ENCODE measurements at regions not wholly inside any gene's neighbourhood (a gene's known extent, or its start where the extent isn't known, plus 50 kb on each side); places are given as distances from the start of the nearest gene placed in this dataset.
A peak's percentile ranks its signal among the peaks of the same experiment; 100 is the strongest.
"Not testable (repeated sequence)": the region's sequence is repeated elsewhere in the genome, so short reads cannot be mapped to it uniquely, and the experiment has no call there.

DNA sequence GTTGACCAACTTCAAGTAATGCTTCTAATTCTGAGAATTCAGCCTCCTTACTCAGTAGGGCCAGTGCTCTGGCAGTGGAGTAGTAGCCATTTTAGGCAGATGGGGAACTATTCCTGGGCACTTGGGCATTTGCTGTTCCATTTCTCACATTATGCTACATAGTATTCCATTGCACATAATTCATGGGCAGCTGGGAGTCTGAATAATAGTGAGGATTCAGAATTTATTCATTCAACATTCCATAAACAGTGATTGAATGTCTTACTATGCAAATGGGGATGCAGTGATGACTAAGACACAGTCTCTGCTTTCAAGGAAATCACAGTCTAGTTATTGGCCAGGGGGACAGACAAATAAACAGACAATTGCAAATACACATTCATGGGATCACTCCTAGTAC lies 301.0 kb upstream of the KCNN2 start:
- no peak for DNase-seq

GRCh38 chr5:114062932-114063867 lies 298.7 kb upstream of the KCNN2 start:
- no peak for DNase-seq

GRCh38 chr5:114065912-114066311 lies 296.0 kb upstream of the KCNN2 start:
- no peak for DNase-seq

- DNase-seq: no peak
These were observed 291.7 kb upstream of the KCNN2 start for GRCh38 chr5:114070093-114070722.

- DNase-seq: no peak
These were observed 272.6 kb upstream of the KCNN2 start for GRCh38 chr5:114089259-114089658.

GRCh38 chr5:114097570-114097969 lies 264.3 kb upstream of the KCNN2 start:
- DNase-seq: no peak

- no peak for DNase-seq
These were observed 262.7 kb upstream of the KCNN2 start for GRCh38 chr5:114099161-114099560.

DNA sequence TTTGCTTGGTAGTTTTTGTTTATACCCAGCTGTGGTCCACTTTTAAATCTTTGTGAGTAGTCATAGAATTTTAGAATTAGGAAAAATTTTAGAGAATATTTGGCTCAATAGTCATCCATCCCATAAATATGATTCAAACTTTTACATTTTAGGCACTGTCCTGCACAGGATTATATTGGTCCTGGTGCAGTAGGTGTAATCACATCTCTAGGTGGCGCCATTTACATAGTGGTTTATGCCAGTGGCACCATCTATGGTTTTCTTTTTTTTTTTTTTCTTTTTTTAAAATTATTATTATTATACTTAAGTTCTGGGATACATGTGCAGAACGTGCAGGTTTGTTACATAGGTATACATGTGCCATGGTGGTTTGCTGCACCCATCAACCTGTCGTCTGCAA lies 260.7 kb upstream of the KCNN2 start:
- DNase-seq: peak; percentile 23

DNA sequence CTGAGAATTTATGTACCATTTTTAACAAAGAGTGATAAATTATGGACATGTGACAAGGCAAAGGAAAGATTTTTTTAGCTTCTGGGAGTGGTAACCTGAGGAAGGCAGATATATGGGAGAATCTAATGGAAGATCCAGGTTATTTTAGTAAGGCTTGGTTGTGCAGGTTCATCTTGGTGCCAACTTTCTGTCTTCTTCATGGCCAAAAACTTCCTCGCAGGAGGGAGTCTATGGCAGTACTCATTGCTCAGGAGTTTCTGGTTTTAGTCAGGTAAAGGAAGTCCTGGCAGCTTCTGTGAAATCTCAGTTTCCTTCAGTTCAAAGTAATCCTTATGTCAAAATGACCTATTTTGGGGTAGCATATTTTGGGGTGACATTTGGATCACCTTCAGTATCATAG lies 248.3 kb upstream of the KCNN2 start:
- no peak for DNase-seq

GRCh38 chr5:114116981-114117380 lies 244.9 kb upstream of the KCNN2 start:
- DNase-seq: no peak

- DNase-seq: no peak
These were observed 243.4 kb upstream of the KCNN2 start for GRCh38 chr5:114118511-114118910.

GRCh38 chr5:114120166-114120565 lies 241.7 kb upstream of the KCNN2 start:
- DNase-seq: no peak

- no peak for DNase-seq
These were observed 239.0 kb upstream of the KCNN2 start for GRCh38 chr5:114122852-114123251.

- DNase-seq: no peak
These were observed 238.2 kb upstream of the KCNN2 start for GRCh38 chr5:114123654-114124053.

- DNase-seq: no peak
These were observed 215.5 kb upstream of the KCNN2 start for GRCh38 chr5:114146398-114146797.

- no peak for DNase-seq
These were observed 213.6 kb upstream of the KCNN2 start for GRCh38 chr5:114148253-114148652.

- not testable (repeated sequence) for DNase-seq
These were observed 213.1 kb upstream of the KCNN2 start for GRCh38 chr5:114148728-114149127.

DNA sequence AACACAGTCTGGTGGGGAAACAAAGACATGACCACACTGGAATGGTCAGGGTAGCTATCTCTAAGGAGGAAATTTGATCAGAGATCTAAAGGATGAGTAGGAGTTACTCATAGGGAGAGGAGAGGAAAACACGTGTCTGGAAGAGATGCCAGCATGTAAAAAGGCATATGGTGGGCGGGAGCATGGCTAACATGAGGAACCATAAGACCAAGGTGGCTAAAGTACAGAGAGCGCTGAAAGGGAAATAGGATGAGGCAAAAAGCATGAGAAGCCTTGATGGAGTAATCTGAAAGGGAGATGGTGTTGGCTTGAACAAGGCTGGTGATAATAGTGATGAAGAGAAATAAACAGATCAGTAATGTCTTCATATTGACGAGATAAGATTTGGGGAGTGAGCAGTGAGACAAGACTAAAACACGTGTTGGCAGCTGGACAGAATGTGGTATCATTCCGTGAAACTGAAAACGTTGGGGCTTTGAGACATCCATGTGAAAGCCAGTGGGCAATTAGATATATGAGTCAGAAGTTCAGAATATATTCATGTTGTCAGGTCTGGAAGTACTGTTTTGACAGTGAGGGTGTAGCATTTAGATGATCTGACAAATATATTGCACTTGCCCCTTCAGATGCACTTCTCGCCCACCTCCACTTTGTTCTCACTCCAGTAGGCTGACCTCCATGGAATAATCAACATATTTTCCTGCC lies 209.1 kb upstream of the KCNN2 start:
- no peak for DNase-seq

GRCh38 chr5:114153392-114153791 lies 208.5 kb upstream of the KCNN2 start:
- DNase-seq: no peak

DNA sequence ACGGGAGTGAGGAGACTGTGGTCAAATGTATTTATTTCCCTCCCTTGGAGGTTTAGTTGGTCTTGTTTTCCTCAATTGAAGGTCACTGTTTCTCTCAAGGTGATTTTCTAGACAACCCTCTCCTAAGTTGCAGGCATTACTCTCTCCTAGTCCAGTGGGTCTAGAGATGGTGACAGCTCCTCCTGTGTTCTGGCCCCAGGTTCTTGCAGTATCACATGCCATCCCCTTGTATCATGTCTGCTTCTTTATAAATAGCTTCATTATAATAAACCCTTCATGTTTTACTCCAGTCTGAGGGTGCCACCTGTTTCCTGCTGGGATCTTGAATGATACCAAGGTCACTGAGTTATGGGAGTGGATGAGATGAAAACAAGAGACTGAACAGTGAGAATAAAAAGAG lies 208.0 kb upstream of the KCNN2 start:
- DNase-seq: no peak

DNA sequence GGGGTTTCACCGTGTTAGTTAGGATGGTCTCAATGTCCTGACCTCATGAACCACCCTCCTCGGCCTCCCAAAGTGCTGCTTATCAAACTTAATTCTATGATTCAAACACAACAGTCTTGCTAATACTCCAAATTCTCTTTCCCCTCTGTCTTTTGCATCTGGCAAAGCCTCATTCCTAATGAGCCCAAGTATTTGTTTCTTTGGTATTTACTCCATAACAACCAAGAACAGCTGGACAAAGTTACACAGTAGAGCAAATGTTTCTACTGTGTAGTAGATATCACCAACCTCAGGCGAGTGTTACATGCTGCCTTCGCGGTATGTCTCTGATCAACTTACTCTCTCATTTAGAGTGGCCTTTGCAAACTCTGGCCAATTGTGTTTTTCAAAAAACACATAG lies 195.8 kb upstream of the KCNN2 start:
- no peak for DNase-seq

- DNase-seq: no peak
These were observed 187.7 kb upstream of the KCNN2 start for GRCh38 chr5:114174131-114174530.

GRCh38 chr5:114174837-114175236 lies 187.0 kb upstream of the KCNN2 start:
- no peak for DNase-seq

DNA sequence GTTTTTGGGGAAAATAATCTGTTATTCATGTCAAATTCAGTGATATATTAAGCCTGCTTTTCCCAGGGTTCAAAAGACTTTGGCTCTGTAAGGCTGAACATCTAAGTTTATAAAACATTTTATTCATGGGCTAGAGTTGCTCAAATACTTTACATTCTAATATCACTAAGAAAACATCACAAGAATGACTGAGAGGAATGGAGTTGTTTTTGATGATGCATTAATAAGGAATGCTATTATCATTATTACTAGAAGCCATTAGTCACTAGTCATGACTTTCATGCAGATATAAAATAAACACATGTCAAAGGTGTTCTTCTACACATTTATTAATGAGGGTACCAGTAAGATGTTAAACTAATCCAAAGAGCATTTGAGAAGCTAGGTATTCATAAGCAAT lies 185.5 kb upstream of the KCNN2 start:
- DNase-seq: no peak

Measured in activated CD4-positive, alpha-beta T cell treated with anti-CD3 and anti-CD28 coated beads, Interleukin-2, amount 50 U/mL, for 16 hours (primary cell).